GM18505 (cell line): ENCODE measurements at regions not wholly inside any gene's neighbourhood (a gene's known extent, or its start where the extent isn't known, plus 50 kb on each side); places are given as distances from the start of the nearest gene placed in this dataset.
"Not testable (repeated sequence)": the region's sequence is repeated elsewhere in the genome, so short reads cannot be mapped to it uniquely, and the experiment has no call there.

Experiments
- ATAC-seq: cut with Tn5 transposase; IDR thresholded peaks from one replicate; pipeline ENCODE4 v1.9.1; 2021; ENCODE audit not compliant: unreplicated experiment
- POLR2A ChIP-seq: IDR thresholded peaks from 4 replicates; pipeline ENCODE4 v1.6.1; 2011; ENCODE audit warnings: borderline replicate concordance; ENCODE audit not compliant: insufficient read depth, insufficient read length; ENCODE audit errors: extremely low read depth

GRCh38 chr13:63882052-63882451 is 2466.4 kb upstream of the PCDH20 start:
- no peak for ATAC-seq
- no peak for TF ChIP-seq POLR2A

- no peak for TF ChIP-seq POLR2A
- ATAC-seq = no peak
Measured at GRCh38 chr13:63880705-63881104, 2465.1 kb upstream of the PCDH20 start.

DNA sequence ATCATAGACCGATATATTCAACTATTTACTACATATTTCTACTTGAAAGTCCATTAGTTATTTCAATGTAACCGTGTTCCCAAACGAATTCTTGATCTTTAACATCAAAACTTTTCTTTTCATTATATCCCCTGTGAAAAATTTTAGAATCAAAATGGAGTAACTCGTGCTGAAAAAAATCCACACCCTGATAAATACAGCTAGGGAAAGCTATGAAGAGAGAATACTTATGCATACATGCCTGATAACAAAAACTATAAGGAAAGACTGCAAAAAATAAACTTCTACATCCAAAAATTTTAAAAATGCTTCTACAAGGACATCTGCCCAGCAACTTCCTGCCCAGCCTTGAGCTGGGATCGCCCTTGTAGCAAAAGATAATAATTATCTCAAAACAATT is 2458.3 kb upstream of the PCDH20 start:
- ATAC-seq = no peak
- no peak for TF ChIP-seq POLR2A

GRCh38 chr13:63864171-63864902 is 2448.7 kb upstream of the PCDH20 start:
- no peak for TF ChIP-seq POLR2A
- ATAC-seq = no peak

DNA sequence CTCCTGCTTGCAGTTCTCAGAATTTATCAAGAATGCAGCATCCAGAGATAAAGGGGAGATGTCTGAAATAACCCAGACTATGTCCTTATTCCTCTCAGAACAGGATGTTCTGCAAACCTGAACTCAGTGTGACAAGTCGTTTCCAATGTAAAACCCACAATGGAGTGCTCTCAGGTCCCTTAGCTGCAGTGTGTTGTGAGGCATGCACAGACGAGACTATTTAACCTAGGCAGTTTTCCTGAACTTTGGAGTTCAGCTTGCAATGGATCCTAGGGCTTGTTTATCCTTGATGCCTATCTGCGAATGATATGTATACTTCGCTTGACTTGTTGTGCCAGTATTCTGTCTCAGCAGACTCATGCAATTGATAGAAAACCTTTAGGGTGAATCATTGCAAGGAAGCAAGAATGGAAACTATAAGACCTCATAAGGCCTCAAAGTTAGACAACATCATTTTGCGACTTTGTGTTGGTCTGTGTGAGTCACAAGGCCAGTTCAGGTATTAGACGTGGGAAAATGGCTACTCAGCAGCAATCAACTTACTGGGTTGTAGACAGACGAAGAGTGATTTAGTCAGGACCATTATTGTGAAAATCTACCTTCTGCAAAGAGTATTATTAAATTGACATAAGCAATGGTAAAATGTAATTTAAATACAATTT is 2439.9 kb upstream of the PCDH20 start:
- ATAC-seq = no peak
- TF ChIP-seq POLR2A = no peak

DNA sequence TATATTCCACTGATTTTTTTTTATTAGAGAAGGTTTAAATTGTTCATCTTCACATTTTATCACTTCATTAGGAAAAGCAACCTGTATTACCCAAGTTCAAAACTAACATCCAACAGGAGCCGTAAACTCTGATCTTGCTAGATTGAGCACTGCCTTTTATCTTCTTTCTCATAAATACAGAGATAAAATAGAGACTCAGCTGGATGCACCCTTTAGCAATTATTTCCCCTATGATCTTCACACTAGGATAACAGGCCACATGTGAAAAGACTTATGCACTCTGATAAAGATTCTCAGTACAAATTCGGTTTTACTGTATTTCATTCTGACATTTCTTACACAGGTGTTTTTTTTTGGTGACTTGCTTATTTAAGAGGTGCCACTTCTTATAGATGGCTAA is 2438.2 kb upstream of the PCDH20 start:
- ATAC-seq = no peak
- TF ChIP-seq POLR2A = no peak

- ATAC-seq = no peak
- TF ChIP-seq POLR2A = no peak
Measured at GRCh38 chr13:63851526-63851925, 2435.9 kb upstream of the PCDH20 start.

DNA sequence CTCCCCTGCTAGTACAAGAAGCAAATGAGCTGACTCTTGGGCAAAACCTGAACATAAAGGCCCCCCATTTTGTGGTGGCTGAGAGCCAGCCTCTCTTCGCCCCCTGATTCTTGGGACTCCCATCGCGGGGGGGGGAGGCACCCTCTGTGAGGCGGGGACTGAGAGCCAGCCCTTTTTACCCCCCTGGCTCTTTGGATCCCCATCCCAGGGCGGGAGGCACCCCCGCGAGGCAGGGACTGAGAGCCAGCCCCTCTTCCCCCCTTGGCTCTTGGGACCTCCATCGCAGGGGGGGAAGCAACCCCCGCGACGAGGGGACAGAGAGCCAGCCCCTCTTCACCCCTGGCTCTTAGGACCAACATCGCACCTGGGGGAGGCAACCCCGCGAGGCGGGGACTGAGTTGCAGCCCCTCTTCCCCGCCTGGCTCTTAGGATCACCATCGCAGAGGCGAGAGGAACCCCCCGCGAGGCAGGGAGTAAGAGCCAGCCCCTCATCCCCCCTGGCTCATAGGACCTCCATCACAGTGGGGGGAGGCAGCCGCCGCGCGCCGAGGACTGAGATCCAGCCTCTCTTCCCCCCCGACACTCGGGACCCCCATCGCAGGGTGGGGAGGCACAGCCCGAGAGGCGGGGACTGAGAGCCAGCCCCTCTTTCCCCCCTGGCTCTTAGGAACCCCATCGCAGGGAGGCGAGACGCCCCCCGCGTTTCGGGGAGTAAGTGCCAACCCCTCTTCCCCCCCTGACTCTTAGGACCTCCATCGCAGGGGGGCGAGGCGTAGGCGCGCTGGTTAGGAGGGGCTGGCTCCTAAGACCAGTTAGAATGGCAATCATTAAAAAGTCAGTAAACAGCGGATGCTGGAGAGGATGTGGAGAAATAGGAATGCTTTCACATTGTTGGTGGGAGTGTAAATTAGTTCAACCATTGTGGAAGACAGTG is 2428.4 kb upstream of the PCDH20 start:
- no peak for ATAC-seq
- TF ChIP-seq POLR2A = no peak

GRCh38 chr13:63842102-63842501 is 2426.5 kb upstream of the PCDH20 start:
- no peak for ATAC-seq
- TF ChIP-seq POLR2A = no peak

- no peak for TF ChIP-seq POLR2A
- ATAC-seq = no peak
Measured at GRCh38 chr13:63840551-63841421, 2425.1 kb upstream of the PCDH20 start.

DNA sequence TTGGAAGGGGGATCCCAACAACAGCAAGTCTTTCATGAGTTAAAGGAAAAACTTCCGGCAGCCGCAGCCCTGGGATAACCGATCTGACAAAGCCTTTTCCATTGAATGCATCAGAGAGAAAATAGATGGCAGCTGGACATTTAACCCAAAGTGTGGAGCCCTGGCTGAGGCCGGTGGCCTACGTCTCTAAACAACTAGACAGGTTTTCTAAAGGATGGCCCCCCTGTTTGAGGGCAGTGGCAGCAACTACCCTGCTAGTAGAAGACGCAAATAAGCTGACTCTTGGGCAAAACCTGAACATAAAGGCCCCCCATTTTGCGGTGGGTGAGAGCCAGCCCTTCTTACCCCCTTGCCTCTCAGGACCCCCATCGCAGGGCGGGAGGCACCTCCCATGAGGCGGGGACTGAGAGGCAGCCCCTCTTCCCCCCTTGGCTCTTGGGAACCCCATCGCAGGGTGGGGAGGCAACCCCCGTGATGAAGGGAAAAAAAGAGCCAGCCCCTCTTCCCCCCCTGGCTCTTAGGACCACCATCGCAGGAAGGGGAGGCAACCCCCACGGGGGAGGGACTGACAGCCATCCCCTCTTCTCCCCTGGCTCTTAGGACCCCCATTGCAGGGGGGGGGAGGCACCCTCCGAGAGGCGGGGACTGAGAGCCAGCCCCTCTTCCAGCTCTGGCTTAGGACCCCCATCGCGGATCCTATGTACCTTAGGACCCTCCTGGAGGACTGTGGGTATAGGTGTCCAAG is 2422.9 kb upstream of the PCDH20 start:
- no peak for ATAC-seq
- TF ChIP-seq POLR2A = no peak

DNA sequence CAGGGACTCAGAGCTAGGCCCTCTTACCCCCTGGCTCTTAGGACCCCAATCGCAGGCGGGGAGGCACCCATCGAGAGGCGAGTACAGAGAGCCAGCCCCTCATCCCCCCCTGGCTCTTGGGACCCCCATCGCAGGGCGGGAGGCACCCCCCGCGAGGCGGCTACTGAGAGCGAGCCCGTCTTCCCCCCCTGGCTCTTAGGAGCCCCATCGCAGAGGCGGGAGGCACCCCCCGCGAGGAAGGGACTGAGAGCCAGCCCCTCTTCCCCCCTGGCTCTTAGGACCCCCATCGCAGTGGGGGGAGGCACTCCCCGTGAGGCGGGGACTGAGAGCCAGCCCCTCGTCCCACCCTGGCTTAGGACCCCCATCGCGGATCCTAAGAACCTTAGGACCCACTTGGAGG is 2422.1 kb upstream of the PCDH20 start:
- not testable (repeated sequence) for ATAC-seq

- not testable (repeated sequence) for ATAC-seq
Measured at GRCh38 chr13:63829609-63830008, 2414.0 kb upstream of the PCDH20 start.

- ATAC-seq = not testable (repeated sequence)
Measured at GRCh38 chr13:63821785-63822184, 2406.1 kb upstream of the PCDH20 start.

GRCh38 chr13:63811428-63812004 is 2395.9 kb upstream of the PCDH20 start:
- ATAC-seq = not testable (repeated sequence)

DNA sequence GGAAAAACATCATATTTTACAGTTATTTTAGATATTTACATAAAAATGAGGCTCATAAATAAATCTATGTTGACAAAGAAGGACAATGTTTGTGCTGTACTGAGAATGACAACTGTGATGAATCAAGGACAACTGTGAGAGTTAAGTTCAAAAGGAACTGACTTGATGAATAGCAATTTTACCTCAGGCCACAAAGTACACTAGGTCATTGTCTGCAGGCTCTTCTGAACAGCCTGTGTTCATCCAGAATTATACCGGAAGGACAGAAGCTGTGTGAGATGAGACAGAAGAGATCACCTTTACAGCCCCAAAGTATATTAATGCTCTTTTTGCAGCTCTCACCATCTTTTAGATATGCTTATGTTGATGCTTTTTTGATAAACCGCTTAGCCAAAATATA is 2375.5 kb upstream of the PCDH20 start:
- not testable (repeated sequence) for ATAC-seq
